HG03575 (cell line): ENCODE measurements at regions not wholly inside any gene's neighbourhood (a gene's known extent, or its start where the extent isn't known, plus 50 kb on each side); places are given as distances from the start of the nearest gene placed in this dataset.
A peak's percentile ranks its signal among the peaks of the same experiment; 100 is the strongest.

Experiments used
- ATAC-seq: cut with Tn5 transposase; IDR thresholded peaks from one replicate; pipeline ENCODE4 v1.9.1; 2021; ENCODE audit not compliant: unreplicated experiment, insufficient number of reproducible peaks, low FRiP score; ENCODE audit errors: extremely low read depth

DNA sequence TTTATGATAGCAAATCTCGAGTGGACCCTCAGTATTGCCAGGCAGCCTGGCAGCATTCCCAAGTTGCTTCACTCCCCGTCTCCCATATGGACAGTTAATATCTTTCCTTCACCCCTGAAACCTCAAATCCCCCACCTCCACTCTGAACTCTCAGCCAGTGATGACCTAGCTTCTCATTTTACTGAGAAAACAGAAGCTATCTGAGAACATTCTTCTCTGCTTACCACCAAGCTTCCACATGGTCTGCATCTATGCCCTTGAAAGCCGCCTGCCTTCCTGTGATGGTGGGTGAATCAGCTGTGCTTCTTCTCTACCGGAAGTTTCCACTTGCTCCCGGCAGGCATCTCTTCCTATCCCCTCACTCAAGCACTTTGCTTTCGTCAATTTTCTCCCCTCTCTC, 529.2 kb downstream of the EPHA4 start:
- ATAC-seq, result no peak

DNA sequence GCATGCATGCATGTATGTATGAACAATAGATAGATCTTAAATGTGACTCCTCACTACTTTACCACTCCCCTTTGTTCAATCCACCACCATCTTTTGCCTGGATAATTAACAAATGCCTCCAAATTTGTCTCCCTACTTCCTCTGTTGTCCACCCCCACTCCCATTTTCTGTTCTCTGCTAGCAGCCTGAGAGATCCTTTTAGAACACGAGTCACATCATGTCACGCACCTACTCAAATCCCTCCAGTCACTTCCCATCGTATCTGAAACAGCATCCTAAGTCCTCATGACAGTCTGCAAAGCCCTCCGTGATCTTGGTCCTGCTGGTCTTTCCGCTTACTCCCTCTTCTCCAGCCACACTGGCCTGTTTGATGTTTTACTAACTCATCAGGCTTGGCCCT, 527.3 kb downstream of the EPHA4 start:
- no peak for ATAC-seq

DNA sequence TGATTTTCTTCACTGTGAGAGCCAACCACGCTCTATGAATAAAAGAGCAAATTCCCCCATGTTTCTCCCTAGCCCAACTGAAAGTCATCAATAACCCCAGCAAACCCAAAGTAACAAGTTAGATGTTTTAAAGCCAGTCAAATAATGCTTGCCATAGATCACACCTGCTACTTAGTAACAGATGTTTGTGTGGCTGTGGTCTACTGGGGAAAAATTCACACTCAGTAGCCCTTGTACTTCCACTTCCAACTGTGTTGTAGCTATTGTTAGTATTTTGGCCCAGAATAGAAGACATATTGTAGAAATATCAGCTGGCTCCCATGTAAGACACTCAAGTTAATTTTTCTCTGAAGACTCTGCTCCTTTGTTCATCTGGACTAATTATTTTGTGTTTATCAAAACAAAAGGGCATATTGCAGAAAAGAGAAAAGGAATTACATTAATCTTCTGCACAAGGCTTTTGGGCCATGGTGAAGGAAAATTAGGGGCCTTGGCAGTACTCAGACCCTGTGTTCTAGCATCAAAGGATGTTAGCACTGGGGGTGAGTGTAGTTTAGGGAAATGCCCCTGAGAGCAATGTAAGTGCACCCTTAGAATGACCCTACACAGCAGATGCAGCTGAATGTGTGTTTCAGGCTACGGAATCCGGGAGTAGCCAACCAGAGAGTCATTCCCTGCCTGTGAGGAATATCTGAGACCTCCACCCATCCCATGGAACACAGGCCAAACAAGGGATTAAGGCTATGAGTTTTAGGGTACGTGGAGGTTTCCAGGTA, 521.9 kb downstream of the EPHA4 start:
- ATAC-seq, result peak; percentile 37

DNA sequence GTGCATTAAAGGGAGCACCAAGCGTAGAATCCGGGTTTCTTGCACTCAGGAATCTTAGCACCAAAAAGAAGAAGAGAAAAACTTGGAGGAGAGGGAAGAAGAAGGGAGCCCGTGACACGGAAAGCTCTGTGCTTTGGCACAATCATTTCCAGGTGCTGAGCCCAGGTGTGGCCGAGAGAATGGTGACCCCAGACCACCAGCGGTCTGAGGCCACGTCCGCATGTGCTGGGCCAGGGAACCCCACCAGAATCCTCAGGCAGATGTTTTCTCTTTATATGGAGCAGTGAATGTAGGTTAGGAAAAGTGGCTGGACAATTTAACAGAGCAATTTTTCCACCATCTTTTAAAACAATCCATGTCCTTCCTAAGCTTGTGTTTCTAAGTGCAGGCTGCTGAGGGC, 520.9 kb downstream of the EPHA4 start:
- no peak for ATAC-seq

DNA sequence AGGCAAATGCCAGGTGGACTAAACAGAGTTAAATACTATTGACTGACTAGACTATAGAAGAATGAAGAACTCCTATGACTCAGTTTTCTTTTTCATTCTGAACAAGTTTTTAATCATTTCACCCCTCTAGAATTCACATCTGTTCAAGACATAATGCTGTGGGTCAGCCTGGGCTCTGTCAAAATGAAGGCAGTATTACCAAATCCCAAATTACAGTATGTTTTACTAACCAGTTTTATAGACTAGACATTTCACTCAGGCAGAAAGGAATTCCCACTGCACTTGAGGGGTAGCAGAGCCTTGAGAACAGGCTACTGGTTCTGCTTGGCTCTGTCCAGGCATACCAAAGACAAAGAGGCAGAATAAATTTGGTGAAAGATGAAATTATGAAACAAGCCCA, 511.7 kb downstream of the EPHA4 start:
- ATAC-seq, result no peak

DNA sequence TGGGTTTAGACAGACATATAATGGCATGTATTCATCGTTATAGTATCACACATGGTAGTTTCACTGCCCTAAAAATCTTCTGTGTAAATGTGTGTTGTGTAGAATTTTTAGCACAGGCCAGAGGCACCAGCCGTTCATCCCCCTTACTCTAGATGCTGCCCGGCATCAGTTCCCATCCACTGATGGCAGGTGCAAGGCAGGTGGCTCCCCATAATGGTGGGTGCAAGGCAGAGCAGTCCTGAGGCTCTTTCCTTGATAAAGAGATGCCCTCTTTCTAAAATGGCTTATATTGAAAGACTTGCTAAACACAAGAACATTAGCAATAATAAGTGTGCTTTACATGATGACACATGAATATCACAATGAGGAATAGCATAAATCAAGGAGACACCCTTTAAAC, 508.5 kb downstream of the EPHA4 start:
- no peak for ATAC-seq

DNA sequence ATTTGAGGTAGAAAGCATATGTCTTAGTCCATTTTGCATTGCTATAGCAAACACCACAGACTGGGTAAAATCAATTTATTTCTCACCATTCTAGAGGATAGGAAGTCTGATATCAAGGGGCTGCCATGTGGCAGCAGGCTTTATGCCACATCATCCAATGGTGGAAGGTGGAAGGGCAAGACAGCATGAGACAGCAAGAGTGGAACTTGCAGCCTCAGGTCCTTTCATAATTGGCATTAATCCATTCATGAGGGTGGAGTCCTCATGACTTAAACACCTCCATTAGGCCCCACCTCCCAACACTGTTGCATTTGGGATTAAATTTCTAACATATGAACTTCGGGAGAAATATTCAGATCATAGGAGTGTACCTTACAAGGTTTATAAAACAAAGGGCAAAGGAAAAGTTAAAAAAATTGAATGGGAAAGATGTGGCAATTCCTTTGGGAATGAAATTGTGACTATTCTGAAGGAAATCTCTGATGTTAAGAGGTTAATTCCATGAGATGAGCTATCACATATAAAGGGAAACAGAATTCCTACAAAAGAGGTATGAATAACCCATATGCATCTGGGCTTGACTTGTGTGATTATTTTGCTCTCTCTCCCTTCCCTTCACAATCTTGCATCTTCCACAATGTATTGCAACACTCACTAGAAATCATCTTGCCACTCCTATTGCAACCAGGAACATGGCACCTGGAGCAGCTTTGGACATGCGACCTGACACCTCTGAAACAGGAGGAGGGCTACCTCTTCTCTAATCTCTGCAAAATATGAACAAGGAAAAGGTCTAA, 507.8 kb downstream of the EPHA4 start:
- ATAC-seq, result no peak

DNA sequence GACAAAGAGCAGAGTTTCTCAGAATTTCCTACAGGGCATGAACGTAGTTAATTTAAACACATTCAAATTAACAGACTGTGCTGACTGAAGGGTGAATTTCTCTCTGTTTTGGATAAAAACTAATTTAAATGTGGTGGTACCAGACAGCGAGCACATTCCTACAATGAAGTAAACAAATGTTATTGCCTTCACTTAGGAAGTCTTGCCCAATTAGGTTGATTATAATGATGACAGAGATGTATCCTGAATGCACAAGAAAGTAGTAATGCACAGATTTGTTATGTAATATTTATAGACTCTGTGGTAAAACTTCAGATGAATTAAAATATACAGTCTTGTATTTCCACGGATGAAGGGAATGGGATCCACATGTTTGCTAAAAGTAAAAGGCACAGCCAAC, 507.2 kb downstream of the EPHA4 start:
- no peak for ATAC-seq

DNA sequence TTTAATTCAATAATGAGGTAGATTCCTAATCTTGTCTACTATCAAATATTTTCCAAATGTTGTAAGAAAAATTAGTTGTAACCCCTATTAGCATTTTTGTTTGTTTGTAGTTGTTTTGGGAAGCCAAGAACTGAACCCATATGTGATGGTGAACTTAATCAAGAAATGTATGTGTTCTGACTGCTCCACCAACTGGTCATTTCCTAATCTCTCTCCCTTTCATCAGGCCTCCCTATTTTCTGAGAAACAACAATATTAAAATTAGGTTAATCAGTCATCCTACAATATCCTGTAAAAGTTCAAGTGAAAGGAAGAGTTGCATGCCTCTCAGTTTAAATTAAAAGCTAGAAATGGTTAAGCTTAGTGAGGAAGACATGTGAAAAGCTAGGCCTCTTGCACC, 504.0 kb downstream of the EPHA4 start:
- no peak for ATAC-seq

DNA sequence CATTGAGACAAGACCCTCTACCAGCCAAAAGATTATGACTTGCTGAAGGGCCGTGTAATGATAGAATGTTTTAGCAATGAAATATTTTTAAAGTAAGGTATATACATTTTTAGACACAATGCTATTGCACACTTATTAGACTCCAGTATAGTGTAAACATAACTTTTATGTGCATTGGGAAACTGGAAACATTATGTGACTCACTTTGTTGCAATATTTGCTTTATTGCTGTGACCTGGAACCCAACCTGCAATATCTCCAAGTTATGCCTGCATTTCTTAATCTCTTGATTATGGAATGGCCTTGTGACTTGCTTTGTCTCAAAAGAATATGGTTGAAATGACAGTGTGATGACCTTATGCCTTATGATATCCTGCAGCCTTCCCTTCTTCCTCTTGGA, 502.0 kb downstream of the EPHA4 start:
- no peak for ATAC-seq

DNA sequence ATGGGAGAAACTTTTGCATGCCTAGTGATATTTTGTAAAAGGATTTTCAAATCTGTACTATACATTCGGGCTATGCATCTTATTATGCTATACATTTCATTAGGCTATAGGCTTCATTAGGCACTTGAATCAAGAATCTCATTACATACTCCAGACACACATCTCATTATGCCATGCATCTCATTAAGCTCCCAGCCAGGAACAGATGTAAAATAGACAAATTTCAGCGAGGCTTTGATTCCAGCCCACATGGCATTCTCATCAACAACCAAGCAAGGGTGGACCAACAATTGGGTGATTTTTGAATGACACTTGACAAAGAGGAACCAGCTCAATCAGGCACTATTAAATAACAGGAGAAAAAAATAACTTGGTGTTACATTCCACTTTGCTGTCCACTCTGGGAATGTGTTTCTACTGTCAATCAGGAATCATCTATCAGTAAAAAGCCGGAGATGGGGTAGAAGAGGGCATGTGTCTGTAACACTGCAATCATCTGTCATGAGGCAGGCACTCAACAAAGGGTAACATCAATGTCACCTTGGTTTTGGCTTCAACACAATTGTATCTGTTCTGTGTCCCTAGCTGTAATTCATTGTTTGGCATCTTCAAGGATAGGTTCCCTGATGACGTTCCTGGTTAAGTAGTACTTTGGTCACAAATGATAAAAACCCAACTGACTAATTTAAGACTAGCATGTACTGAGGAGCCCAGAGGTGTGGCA, 498.6 kb downstream of the EPHA4 start:
- ATAC-seq, result no peak

DNA sequence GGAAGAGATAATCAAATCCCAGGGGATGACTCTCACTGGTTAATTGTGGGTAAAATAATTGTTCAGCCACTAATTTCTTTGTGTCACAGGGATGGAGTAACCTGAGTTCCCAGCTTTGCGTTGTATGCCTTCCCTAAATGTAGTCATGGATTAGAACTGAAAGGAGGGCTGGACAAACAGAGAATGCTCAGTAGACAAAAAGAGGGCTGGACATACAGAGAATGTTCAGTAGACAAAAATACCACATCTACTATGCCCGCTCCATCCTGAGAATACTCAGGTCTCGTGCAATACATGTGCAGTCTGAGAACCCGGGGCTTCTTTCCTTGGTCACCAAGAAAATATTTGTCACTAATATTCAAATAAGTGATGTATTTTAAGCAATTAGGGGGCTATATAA, 497.9 kb downstream of the EPHA4 start:
- no peak for ATAC-seq

DNA sequence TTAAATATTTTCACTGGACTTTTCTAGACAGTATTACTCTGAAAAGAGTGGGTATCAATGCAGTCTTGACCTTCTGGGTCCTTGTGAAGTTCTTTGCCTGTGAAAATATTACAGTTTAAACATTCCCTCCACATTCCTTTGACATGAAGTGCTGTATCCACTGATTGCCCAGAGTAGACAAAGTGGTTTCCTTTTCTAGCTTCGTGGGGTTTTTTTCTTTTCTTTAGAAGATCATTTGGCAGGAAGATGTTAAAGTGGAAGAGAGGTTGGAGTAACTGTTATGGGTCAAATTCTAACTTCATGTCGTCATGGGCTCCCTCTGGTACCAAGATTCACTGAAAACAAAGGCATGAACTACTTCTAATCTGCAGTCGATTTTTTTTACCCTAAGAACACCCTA, 496.9 kb downstream of the EPHA4 start:
- no peak for ATAC-seq

DNA sequence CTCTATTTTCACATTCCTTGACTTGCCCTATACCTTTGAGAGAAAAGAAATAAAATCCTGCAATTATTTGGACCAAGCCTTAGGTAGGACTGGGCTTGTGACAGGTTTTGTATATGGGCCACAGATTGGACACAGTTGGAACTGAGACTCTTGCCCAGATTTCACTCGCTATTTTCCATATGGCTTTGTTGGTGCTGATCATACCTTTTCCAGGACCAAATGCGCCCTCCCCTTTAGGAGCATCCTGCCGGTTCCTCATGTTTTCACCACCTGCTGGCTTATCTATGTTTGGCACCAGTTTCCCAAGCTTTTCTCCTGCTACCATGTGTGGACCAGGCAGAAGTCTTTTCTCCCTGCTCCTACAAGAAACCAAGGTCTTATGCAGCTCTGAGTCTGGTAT, 494.9 kb downstream of the EPHA4 start:
- ATAC-seq, result no peak

DNA sequence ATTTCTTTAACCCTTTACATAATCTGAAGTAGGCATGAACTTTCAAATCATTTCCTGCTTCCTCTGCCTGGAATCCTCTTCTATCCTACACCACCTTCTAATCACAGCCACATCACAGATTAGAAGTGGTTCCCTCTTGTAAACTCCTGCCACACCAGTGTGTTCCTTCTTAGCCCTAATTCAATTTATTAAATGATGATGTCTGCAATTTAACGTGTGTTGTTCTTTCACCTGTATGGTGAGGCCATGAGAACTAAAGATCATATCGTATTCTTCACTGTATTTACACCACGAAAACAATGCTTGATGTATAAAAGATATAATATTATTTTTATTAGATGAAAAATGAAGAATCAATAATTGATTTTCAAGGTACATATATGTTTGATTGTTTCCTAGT, 494.3 kb downstream of the EPHA4 start:
- ATAC-seq, result no peak

DNA sequence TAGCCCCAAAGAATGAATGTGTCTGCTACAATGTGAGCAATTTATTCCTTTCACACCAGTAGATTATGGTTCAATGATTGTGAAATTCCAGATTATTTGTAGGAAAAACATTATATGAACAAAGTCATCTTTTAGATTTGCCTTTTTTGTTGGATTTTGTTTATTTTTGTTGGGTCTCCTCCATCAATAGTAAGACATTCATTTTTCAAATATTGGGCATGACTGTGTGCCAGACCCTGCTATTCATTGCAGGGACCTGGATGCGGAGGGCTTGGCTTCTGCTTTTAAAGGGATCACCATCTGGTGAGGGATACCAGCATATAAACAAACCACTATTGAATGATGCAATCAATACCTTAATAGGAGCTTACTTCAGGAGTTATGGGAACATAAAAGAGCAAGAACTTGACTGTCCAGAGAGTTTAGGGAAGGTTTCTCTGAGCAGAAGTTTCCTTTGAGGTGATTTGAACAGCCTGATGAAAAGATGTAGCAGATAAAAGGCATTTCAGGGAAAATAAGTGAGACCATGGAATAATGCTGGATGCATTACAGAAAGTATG, 486.7 kb downstream of the EPHA4 start:
- no peak for ATAC-seq

DNA sequence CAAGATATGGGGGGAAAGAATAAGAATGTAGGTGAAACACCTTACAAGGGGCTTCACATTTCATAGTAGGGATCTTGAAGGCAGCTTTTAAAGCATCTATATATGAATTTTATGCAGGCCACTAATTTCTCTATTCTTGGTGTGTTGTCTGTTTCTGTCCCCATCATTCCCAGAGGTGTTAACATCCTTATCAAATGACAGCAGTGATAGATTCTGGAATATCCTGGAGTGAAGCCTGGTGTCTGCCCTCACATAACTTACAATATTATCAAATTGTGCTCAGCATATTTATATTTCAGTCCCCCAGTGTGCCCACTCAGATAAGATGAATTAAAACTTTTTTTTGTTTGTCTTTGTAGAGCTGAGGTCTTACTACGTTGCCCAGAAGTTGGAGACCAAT, 486.2 kb downstream of the EPHA4 start:
- ATAC-seq, result no peak

DNA sequence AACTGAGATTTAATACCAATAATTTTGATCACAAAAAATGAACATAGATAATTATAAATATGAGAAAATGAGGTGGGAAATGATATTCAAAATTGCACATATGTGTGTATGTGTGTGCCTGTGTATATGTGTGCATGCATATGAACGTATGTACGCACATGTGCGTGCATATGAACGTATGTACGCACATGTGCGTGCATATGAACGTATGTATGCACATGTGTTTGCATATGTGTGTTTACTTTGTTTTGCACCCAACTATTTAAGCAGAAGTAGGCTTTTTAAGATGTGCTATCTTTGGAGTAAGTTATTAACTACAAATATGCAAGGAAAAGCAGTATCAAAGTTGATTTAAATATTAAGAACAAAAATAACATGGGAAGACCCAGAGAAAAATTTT, 484.3 kb downstream of the EPHA4 start:
- ATAC-seq, result no peak

DNA sequence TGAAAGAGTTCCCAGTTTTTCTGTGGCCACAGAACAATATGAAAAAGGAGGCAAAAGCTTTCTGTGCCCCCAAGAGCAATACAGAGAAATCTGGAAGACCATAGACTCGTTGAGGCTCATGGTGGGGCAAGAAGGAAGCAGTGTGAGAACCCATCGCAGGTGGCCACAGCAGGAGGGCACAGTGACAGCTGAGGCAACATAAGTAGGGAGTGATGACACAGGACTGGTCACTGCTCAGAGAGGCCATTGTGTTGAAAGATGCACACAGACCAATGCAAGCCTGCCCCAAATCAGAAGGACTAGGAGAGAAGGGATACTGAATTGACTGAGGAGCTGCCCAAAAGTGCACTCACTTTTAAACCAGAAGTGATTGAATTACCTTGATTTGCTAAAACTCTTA, 483.6 kb downstream of the EPHA4 start:
- no peak for ATAC-seq

DNA sequence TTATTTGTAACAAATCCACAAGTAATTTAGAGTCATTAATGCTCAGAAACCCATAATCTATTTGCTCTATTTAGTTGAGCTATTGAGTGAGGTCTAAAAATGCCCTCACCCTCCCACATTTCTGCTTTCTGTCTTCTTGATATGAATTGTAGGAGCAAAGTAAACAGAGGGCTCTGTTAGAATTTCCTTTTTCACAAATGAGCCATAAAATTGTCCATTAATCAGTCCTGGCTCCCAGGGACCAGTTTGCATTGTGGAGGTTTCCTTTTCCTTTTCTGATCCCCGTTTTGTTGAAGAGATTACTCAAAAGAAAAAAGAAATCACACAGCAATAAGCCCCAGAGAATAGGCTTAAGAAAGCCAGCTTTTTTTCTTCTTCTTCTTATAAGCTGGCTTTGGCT, 476.7 kb downstream of the EPHA4 start:
- no peak for ATAC-seq
